Nephron (organoid): ENCODE measurements at regions not wholly inside any gene's neighbourhood (a gene's known extent, or its start where the extent isn't known, plus 50 kb on each side); places are given as distances from the start of the nearest gene placed in this dataset.

Experiments used
- H3K27ac Mint-ChIP-seq, 3 experiments: 2 replicates each; pipeline ENCODE4 v1.8.0; 2020; ENCODE audit warnings: mixed read lengths in 3 of 3, mild to moderate bottlenecking in 2 of 3, moderate library complexity in 1 of 3
- H3K27me3 Mint-ChIP-seq: 2 replicates; pipeline ENCODE4 v1.8.0; 2021; ENCODE audit warnings: low read depth, mild to moderate bottlenecking, moderate library complexity, mixed read lengths
- H3K36me3 Mint-ChIP-seq: 2 replicates; pipeline ENCODE4 v1.8.0; 2020; ENCODE audit warnings: low read depth, mixed read lengths
- H3K4me1 Mint-ChIP-seq: 2 replicates; pipeline ENCODE4 v1.8.0; 2020; ENCODE audit warnings: mixed read lengths
- H3K4me3 Mint-ChIP-seq, 3 experiments: 2 replicates each; pipeline ENCODE4 v1.8.0; 2020; ENCODE audit warnings: mild to moderate bottlenecking in 3 of 3, mixed read lengths in 3 of 3, moderate library complexity in 2 of 3
- H3K9me3 Mint-ChIP-seq: 2 replicates; pipeline ENCODE4 v1.8.0; 2020; ENCODE audit warnings: mixed read lengths
- CTCF ChIP-seq, 3 experiments: fragments of 200-600 bp; sonication (generic); IDR thresholded peaks; one replicate each; pipeline ENCODE4 v1.5.0; 2021; ENCODE audit warnings: antibody characterized with exemption in 3 of 3; ENCODE audit not compliant: unreplicated experiment in 3 of 3

GRCh38 chr2:47253447-47253846, 77.1 kb upstream of the CALM2 start:
- TF ChIP-seq CTCF (IDR thresholded peaks at IDR 0.05; ENCODE audit: unreplicated experiment in 3 of 3) = no peak
- Mint-ChIP-seq H3K36me3 (no peaks in the 10 kb centered on the region), H3K9me3 (no peaks in the 10 kb centered on the region), H3K27ac (no peak overlapping the region), H3K27me3 (no peaks in the 10 kb centered on the region), H3K4me3 (no peak overlapping the region), H3K4me1 (peaks cover 32% of the 10 kb centered on the region)

GRCh38 chr2:47251404-47251675, 75.0 kb upstream of the CALM2 start:
- Mint-ChIP-seq H3K27ac (no peak overlapping the region), H3K4me1 (peaks cover 23% of the 10 kb centered on the region), H3K4me3 (no peak overlapping the region), H3K36me3 (no peaks in the 10 kb centered on the region), H3K9me3 (no peaks in the 10 kb centered on the region), H3K27me3 (no peaks in the 10 kb centered on the region)
- no peak for TF ChIP-seq CTCF (IDR thresholded peaks at IDR 0.05; ENCODE audit: unreplicated experiment in 3 of 3)

GRCh38 chr2:47250586-47251403, 74.5 kb upstream of the CALM2 start:
- Mint-ChIP-seq H3K4me1 (peaks cover 24% of the 10 kb centered on the region), H3K9me3 (no peaks in the 10 kb centered on the region), H3K27ac (no peak overlapping the region), H3K4me3 (no peak overlapping the region), H3K36me3 (no peaks in the 10 kb centered on the region), H3K27me3 (no peaks in the 10 kb centered on the region)
- no peak for TF ChIP-seq CTCF (IDR thresholded peaks at IDR 0.05; ENCODE audit: unreplicated experiment in 3 of 3)

GRCh38 chr2:47249931-47250330, 73.6 kb upstream of the CALM2 start:
- Mint-ChIP-seq H3K4me3 (no peak overlapping the region), H3K36me3 (no peaks in the 10 kb centered on the region), H3K4me1 (peaks cover 24% of the 10 kb centered on the region), H3K27me3 (no peaks in the 10 kb centered on the region), H3K27ac (no peak overlapping the region), H3K9me3 (no peaks in the 10 kb centered on the region)
- TF ChIP-seq CTCF (IDR thresholded peaks at IDR 0.05; ENCODE audit: unreplicated experiment in 3 of 3) = no peak

- Mint-ChIP-seq H3K9me3 (no peaks in the 10 kb centered on the region), H3K4me3 (no peak overlapping the region), H3K27ac (peak overlapping the region in 1 of 3 experiments; percentile 1), H3K36me3 (no peaks in the 10 kb centered on the region), H3K27me3 (no peaks in the 10 kb centered on the region), H3K4me1 (peaks cover 25% of the 10 kb centered on the region)
- no peak for TF ChIP-seq CTCF (IDR thresholded peaks at IDR 0.05; ENCODE audit: unreplicated experiment in 3 of 3)
Measured at GRCh38 chr2:47249157-47249900, 73.0 kb upstream of the CALM2 start.
